ENCODE measurements at regions not wholly inside any gene's neighbourhood (a gene's known extent, or its start where the extent isn't known, plus 50 kb on each side); places are given as distances from the start of the nearest gene placed in this dataset.

- TF ChIP-seq CTCF (IDR thresholded peaks at IDR 0.05; ENCODE audit: control extremely low read depth, extremely low read depth) = no peak
- peak overlapping the region in 1 of 2 donors; percentile 29 for H3K27ac ChIP-seq (ENCODE audit: low read depth in 1 of 2, low read length in 1 of 2)
- H3K9me3 ChIP-seq (ENCODE audit: control insufficient read depth in 4 of 4, insufficient read depth in 3 of 4, low read length in 3 of 4) = no peaks in the 10 kb centered on the region
- no peaks in the 10 kb centered on the region for H3K27me3 ChIP-seq (ENCODE audit: control insufficient read depth in 3 of 3, insufficient read depth in 3 of 3, low read length in 2 of 3)
- H3K36me3 ChIP-seq (ENCODE audit: control insufficient read depth in 4 of 4, insufficient read depth in 4 of 4, low read length in 4 of 4) = no peaks in the 10 kb centered on the region
- DNase-seq = no peak
- no peak overlapping the region for H3K4me3 ChIP-seq
- no peak overlapping the region for H3K9ac ChIP-seq (ENCODE audit: insufficient read depth in 1 of 2, low read length in 2 of 2)
- peaks cover 0 to 20% (median 13%) of the 10 kb centered on the region in 5 donors for H3K4me1 ChIP-seq (ENCODE audit: control insufficient read depth in 5 of 5, insufficient read depth in 5 of 5, low read length in 5 of 5)
- 82 to 84% methylated on average over 3 of the region's 3 CpGs for WGBS, 2 donors
- ATAC-seq (ENCODE audit: insufficient read depth, low FRiP score) = no peak
Measured at GRCh38 chr13:33636955-33637670, 180.8 kb upstream of the RFC3 start.

- no peak for TF ChIP-seq CTCF (IDR thresholded peaks at IDR 0.05; ENCODE audit: control extremely low read depth, extremely low read depth)
- no peak for ATAC-seq (ENCODE audit: insufficient read depth, low FRiP score)
- peak overlapping the region in 1 of 2 donors; percentile 41 for H3K27ac ChIP-seq (ENCODE audit: low read depth in 1 of 2, low read length in 1 of 2)
Measured at GRCh38 chr13:33637978-33638743, 179.8 kb upstream of the RFC3 start.

GRCh38 chr13:33639158-33639557 is 178.8 kb upstream of the RFC3 start:
- H3K9me3 ChIP-seq (ENCODE audit: control insufficient read depth in 4 of 4, insufficient read depth in 3 of 4, low read length in 3 of 4) = peaks cover 0 to 2% (median 0%) of the 10 kb centered on the region in 4 donors
- peaks cover 4 to 41% (median 27%) of the 10 kb centered on the region in 5 donors for H3K4me1 ChIP-seq (ENCODE audit: control insufficient read depth in 5 of 5, insufficient read depth in 5 of 5, low read length in 5 of 5)
- peak overlapping the region in 1 of 2 donors; percentile 17 for H3K27ac ChIP-seq (ENCODE audit: low read depth in 1 of 2, low read length in 1 of 2)
- DNase-seq (peak in 2 of 3 donors; percentile 23 to 66), ATAC-seq (ENCODE audit: insufficient read depth, low FRiP score) (no peak)
- 63% methylated on average over 3 of the region's 3 CpGs for WGBS, 2 donors
- H3K36me3 ChIP-seq (ENCODE audit: control insufficient read depth in 4 of 4, insufficient read depth in 4 of 4, low read length in 4 of 4) = no peaks in the 10 kb centered on the region
- TF ChIP-seq CTCF (IDR thresholded peaks at IDR 0.05; ENCODE audit: control extremely low read depth, extremely low read depth) = no peak
- no peak overlapping the region for H3K4me3 ChIP-seq
- no peak overlapping the region for H3K9ac ChIP-seq (ENCODE audit: insufficient read depth in 1 of 2, low read length in 2 of 2)
- H3K27me3 ChIP-seq (ENCODE audit: control insufficient read depth in 3 of 3, insufficient read depth in 3 of 3, low read length in 2 of 3) = no peaks in the 10 kb centered on the region

More at GRCh38 chr13:33637978-33638743, 179.8 kb upstream of the RFC3 start:
- Histone ChIP-seq H3K4me1 (ENCODE audit: control insufficient read depth in 5 of 5, insufficient read depth in 5 of 5, low read length in 5 of 5) (peaks cover 2 to 31% (median 22%) of the 10 kb centered on the region in 5 donors), H3K9ac (ENCODE audit: insufficient read depth in 1 of 2, low read length in 2 of 2) (no peak overlapping the region), H3K36me3 (ENCODE audit: control insufficient read depth in 4 of 4, insufficient read depth in 4 of 4, low read length in 4 of 4) (no peaks in the 10 kb centered on the region), H3K4me3 (no peak overlapping the region), H3K9me3 (ENCODE audit: control insufficient read depth in 4 of 4, insufficient read depth in 3 of 4, low read length in 3 of 4) (peaks cover 0 to 1% (median 0%) of the 10 kb centered on the region in 4 donors), H3K27me3 (ENCODE audit: control insufficient read depth in 3 of 3, insufficient read depth in 3 of 3, low read length in 2 of 3) (no peaks in the 10 kb centered on the region)
- WGBS, 2 donors = 85 to 94% methylated on average over 3 of the region's 3 CpGs
- no peak for DNase-seq

All from lung (tissue), 11 donors.